ENCODE measurements at regions not wholly inside any gene's neighbourhood (a gene's known extent, or its start where the extent isn't known, plus 50 kb on each side); places are given as distances from the start of the nearest gene placed in this dataset.

DNA sequence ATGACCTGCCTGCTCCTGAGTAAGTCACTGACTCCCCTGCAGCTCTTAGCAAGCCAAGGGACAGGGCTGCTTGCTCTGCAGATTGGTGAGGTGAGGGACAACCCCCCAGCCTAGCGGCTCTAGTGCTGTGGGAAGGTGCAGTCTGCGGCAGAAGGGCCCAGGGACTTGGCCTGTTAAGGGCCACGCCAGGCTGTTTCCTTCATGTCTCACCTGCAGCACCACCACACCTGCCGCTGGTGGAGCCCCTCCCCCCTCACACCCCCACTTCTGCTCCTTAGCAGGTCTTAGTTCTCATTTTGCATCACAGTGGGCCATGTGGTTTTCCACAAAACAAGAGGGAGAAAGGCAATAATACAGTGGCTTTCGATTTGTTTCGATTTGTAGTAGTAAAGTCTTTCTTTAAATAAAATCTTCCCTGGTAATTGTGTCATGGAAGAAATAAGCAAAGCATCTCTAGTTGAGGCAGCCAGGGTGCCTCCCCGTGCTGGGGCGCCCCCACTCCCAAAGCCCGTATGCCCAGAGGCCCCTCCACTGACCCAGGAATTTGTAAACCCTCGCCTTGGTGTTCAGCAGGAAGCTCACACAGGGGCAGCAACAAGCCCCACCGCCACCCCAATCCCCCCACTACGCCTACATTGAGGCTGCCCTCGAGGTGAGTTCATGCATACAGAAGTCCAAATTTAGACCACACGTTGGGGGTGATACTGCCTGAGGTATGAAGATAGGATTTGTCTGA lies 86.5 kb upstream of the CLDN5 start:
- peaks cover 31% of the 10 kb centered on the region for H3K27me3 ChIP-seq (ENCODE audit: low read depth, low read length)
- H3K36me3 ChIP-seq (replicated peaks; ENCODE audit: low read depth, low read length), result no peaks in the 10 kb centered on the region
- H3K79me2 ChIP-seq (ENCODE audit: low read length), result no peaks in the 10 kb centered on the region
- TF ChIP-seq, protein P1, sequence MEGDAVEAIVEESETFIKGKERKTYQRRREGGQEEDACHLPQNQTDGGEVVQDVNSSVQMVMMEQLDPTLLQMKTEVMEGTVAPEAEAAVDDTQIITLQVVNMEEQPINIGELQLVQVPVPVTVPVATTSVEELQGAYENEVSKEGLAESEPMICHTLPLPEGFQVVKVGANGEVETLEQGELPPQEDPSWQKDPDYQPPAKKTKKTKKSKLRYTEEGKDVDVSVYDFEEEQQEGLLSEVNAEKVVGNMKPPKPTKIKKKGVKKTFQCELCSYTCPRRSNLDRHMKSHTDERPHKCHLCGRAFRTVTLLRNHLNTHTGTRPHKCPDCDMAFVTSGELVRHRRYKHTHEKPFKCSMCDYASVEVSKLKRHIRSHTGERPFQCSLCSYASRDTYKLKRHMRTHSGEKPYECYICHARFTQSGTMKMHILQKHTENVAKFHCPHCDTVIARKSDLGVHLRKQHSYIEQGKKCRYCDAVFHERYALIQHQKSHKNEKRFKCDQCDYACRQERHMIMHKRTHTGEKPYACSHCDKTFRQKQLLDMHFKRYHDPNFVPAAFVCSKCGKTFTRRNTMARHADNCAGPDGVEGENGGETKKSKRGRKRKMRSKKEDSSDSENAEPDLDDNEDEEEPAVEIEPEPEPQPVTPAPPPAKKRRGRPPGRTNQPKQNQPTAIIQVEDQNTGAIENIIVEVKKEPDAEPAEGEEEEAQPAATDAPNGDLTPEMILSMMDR (IDR thresholded peaks at IDR 0.05; ENCODE audit: low read depth, low read length), result no peak; the same call in 1 of the 2 replicates
- no peak for TF ChIP-seq EZH2phosphoT487 (IDR thresholded peaks at IDR 0.05; ENCODE audit: low read depth)
- H3K4me3 ChIP-seq (ENCODE audit: low read length), result peak overlapping the region; percentile 48
- H3K4me1 ChIP-seq (ENCODE audit: low read length), result peaks cover 59% of the 10 kb centered on the region
- no peaks in the 10 kb centered on the region for H4K20me1 ChIP-seq (ENCODE audit: insufficient read depth, low read length)
- H3K27ac ChIP-seq (ENCODE audit: low read length), result no peak overlapping the region
- H3K9me3 ChIP-seq (ENCODE audit: insufficient read depth, low read length), result no peaks in the 10 kb centered on the region
- peak overlapping the region; percentile 10; the same call in 1 of the 2 replicates for H3K9ac ChIP-seq (ENCODE audit: low read length)
- H3K4me2 ChIP-seq (ENCODE audit: low read length), result peak overlapping the region; percentile 83
- peak overlapping the region; percentile 39; the same call in 1 of the 2 replicates for H2AFZ ChIP-seq (ENCODE audit: low read depth, low read length)

DNA sequence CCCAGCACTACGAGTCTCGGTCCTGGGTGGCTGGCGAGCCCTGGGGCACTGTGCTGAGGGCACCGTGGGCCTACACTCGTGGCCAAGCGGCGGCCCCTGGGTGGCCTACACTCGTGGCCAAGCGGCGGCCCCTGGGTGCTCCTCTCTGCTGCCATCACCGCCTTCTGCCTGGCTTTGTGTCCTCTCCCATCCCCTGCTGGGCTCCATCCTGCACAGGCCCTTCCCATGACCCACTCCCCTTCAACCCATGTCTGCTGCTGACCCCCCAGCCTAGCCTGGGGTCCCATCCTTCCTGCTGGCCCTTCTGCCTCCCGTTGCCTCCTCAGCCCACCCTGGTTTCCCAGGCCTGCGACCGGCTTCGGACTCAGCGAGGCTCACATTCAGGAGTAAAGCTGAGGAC lies 87.4 kb upstream of the CLDN5 start:
- H3K36me3 ChIP-seq (replicated peaks; ENCODE audit: low read depth, low read length), result no peaks in the 10 kb centered on the region
- H3K4me3 ChIP-seq (ENCODE audit: low read length), result no peak overlapping the region
- no peaks in the 10 kb centered on the region for H4K20me1 ChIP-seq (ENCODE audit: insufficient read depth, low read length)
- H3K27me3 ChIP-seq (ENCODE audit: low read depth, low read length), result peaks cover 29% of the 10 kb centered on the region
- H3K4me1 ChIP-seq (ENCODE audit: low read length), result peaks cover 68% of the 10 kb centered on the region
- no peaks in the 10 kb centered on the region for H3K79me2 ChIP-seq (ENCODE audit: low read length)
- no peak overlapping the region for H3K27ac ChIP-seq (ENCODE audit: low read length)
- no peak overlapping the region for H2AFZ ChIP-seq (ENCODE audit: low read depth, low read length)
- H3K9me3 ChIP-seq (ENCODE audit: insufficient read depth, low read length), result no peaks in the 10 kb centered on the region
- H3K4me2 ChIP-seq (ENCODE audit: low read length), result no peak overlapping the region
- H3K9ac ChIP-seq (ENCODE audit: low read length), result no peak overlapping the region
- TF ChIP-seq EZH2phosphoT487 (IDR thresholded peaks at IDR 0.05; ENCODE audit: low read depth), result no peak

DNA sequence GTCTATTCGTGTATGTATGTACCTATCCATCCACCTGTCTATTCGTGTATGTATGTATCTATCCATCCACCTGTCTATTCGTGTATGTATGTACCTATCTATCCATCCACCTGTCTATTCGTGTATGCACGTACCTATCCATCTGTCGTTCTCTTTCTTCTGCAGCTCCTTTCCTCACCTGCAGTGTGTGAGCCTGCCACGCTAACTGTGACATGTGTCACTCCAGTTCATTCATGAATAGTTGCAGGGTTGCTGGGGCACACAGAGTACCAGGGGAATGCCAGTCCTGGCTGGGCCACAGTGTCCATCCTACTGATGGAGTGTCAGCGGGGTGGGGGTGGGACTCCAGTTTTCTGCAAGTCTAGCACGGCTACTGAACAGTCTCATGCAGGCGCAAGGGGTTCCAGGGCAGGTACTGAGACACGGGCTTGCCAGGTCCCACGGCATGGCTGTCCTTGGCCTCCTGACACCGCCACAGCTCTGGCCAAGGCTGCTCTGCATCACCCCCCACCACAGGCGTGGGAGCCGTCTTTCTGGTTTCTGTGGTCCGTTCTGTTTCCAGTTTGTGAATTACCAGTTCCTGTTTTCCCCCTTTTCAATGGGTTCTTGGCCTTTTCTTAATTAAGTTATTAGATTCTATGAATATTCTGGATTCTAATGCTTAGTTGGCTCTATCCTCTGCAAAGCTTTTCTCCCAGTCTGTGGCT lies 88.8 kb upstream of the CLDN5 start:
- Histone ChIP-seq H3K4me1 (ENCODE audit: low read length) (peaks cover 70% of the 10 kb centered on the region), H3K9me3 (ENCODE audit: insufficient read depth, low read length) (no peaks in the 10 kb centered on the region), H3K27ac (ENCODE audit: low read length) (no peak overlapping the region), H3K79me2 (ENCODE audit: low read length) (no peaks in the 10 kb centered on the region), H4K20me1 (ENCODE audit: insufficient read depth, low read length) (no peaks in the 10 kb centered on the region), H2AFZ (ENCODE audit: low read depth, low read length) (no peak overlapping the region), H3K27me3 (ENCODE audit: low read depth, low read length) (peaks cover 16% of the 10 kb centered on the region), H3K9ac (ENCODE audit: low read length) (no peak overlapping the region), H3K36me3 (replicated peaks; ENCODE audit: low read depth, low read length) (no peaks in the 10 kb centered on the region), H3K4me3 (ENCODE audit: low read length) (0 out of 2 replicates have a peak overlapping the region, but pooled peaks have one; percentile 1), H3K4me2 (ENCODE audit: low read length) (peak overlapping the region; percentile 34)
- TF ChIP-seq, protein P1 (IDR thresholded peaks at IDR 0.05; ENCODE audit: low read depth, low read length), result no peak
- no peak for TF ChIP-seq EZH2phosphoT487 (IDR thresholded peaks at IDR 0.05; ENCODE audit: low read depth)

DNA sequence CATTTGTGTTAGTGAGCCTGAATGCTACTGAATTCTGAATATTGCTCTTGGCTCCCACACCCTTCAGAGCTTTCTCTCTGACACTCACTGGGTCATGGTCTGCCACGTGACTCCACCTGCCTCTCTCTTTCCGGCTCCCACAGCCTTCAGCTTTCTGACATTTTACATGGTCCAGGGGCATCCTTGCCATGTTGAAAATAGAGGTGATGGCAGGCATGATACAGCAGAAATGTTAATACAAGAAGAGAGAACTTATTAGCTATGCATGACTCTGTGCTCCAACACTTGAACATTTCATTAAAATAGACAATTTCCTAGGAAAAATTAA lies 90.3 kb upstream of the CLDN5 start:
- Histone ChIP-seq H4K20me1 (ENCODE audit: insufficient read depth, low read length) (no peaks in the 10 kb centered on the region), H2AFZ (ENCODE audit: low read depth, low read length) (no peak overlapping the region; the same call in 1 of the 2 replicates), H3K36me3 (replicated peaks; ENCODE audit: low read depth, low read length) (no peaks in the 10 kb centered on the region), H3K27ac (ENCODE audit: low read length) (no peak overlapping the region), H3K4me3 (ENCODE audit: low read length) (peak overlapping the region; percentile 52), H3K79me2 (ENCODE audit: low read length) (no peaks in the 10 kb centered on the region), H3K4me2 (ENCODE audit: low read length) (peak overlapping the region; percentile 76), H3K9me3 (ENCODE audit: insufficient read depth, low read length) (no peaks in the 10 kb centered on the region), H3K27me3 (ENCODE audit: low read depth, low read length) (peaks cover 8% of the 10 kb centered on the region; the same call in 1 of the 2 replicates), H3K9ac (ENCODE audit: low read length) (peak overlapping the region; percentile 37; the same call in 1 of the 2 replicates), H3K4me1 (ENCODE audit: low read length) (peaks cover 83% of the 10 kb centered on the region)
- no peak for TF ChIP-seq EZH2phosphoT487 (IDR thresholded peaks at IDR 0.05; ENCODE audit: low read depth)
- TF ChIP-seq, protein P1 (IDR thresholded peaks at IDR 0.05; ENCODE audit: low read depth, low read length), result no peak
